ENCODE measurements at regions not wholly inside any gene's neighbourhood (a gene's known extent, or its start where the extent isn't known, plus 50 kb on each side); places are given as distances from the start of the nearest gene placed in this dataset.

DNA sequence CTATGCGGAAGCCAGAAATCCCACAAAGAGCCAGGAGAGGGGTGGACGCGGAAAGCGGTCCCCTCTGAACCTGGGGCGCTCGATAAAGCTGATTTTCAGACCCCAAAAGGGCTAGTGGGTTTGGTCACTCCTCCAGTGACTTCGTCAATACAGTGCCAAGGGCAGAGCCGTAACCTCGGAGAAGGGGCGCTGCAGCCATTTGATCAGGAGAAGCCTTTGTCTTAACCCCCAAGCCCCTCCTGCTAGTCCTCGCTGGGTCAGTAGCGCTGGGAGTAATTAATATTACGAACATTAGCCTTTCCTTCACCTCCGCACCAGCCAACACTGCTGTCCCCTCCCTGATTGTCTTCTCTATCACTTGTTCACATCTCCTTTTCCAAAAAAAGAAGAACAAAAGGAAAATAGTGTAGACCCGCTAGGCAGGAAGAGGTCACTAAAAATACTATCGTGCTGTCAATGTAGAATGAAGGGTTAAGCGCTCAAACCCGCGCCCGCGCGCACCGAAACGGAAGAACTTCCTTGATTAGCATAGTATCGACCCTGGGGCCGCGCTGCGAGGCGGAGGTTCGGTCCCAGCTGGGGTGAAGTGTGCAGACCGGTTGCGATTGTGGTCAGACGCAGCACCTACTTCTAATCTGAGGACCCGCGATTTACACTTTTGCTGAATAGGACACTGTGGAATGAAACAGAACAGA, 63.2 kb upstream of the MAPRE2 start:
- ChIA-PET CTCF (interaction anchor here (1.4 kb wide), 1 partner anchor 121 kb away, joined by 3 read pairs; no protein-coding TSS in a partner anchor), POLR2A (no interaction called here)

DNA sequence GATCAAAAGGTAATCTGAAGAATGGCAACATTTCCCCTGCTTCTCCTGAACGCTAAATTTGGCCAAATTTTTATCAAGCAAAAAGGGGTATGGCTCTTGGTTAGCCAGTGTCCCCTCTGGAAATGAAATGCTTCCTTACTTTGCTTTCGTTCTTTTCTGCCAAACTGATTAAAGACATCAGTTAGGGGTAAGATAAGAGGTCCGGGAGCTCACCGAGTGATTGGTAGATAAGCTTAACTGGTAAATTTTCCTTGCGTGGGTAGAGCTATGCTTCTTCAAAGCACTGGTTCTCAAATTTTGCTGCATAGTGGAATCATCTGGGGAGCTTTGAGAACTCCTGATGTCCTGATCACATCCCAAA, 62.7 kb upstream of the MAPRE2 start:
- ChIA-PET POLR2A (interaction anchor here (1.0 kb wide), 1 partner anchor 63 kb away, joined by 3 read pairs; the partner anchor contains the start of gene MAPRE2), CTCF (no interaction called here)

DNA sequence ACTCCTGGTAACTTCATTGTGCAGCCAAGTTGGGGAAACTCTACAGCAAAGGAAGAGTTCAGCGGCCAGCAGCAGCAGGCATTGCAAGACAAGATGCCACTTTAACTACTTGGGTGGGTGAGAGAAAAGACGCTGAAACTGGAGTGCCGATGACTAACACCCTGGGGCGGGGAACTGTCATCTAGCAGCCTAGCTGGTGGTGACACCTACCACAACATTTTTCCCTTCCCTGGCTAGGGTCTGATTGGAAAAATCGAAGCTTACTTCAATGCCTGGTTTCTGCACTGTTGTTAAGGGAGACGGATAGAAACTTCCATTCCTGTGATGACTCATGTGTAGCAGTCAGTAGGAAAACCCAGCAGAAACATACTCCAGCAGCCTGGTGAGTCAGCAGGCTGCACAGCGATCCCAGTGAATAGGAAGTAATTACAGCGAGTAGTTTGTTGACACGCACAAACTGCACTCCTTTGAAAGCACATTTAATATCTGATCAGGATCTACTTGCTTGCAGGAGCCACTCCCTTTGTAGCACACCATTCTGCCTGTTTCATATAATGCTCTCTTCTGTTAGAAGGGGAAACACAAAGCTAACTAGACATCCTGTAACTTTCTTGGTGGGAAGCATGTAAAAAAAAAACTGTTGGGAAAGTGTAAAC, 62.1 kb upstream of the MAPRE2 start:
- CTCF ChIA-PET = no interaction called here
- POLR2A ChIA-PET = interaction anchor here (1.0 kb wide), 1 partner anchor 62 kb away, joined by 3 read pairs; the partner anchor contains the start of gene MAPRE2

GRCh38 chr18:34981487-34981886, 59.7 kb upstream of the MAPRE2 start:
- CTCF ChIA-PET = interaction anchor here (1.5 kb wide), 1 partner anchor 44 kb away, joined by 3 read pairs; no protein-coding TSS in a partner anchor
- POLR2A ChIA-PET = no interaction called here

DNA sequence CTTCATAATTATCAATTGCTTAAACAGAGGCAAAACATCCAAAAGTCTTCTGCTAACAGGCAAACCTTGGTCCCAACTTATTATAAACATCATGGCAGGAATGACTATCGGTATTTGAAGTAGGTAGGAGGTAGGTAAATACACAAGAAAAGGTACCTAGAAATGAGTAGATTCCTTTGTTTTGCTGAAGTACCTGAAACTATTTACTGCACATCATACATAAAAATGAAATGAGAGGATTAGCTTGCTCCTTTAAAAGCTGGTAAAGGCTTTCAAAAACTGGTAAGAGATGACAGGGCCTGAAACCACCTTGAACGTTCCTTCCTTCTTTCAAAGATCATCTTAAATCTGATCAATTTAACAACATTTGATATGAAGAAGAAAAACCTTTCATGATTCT, 55.2 kb upstream of the MAPRE2 start:
- POLR2A ChIA-PET = no interaction called here
- CTCF ChIA-PET = no interaction called here

GRCh38 chr18:34990597-34990996, 50.6 kb upstream of the MAPRE2 start:
- ChIA-PET POLR2A (no interaction called here), CTCF (no interaction called here)

- ChIA-PET POLR2A (no interaction called here), CTCF (no interaction called here)
These were observed 50.1 kb upstream of the MAPRE2 start for GRCh38 chr18:34991152-34991551.

Data from activated CD8-positive, alpha-beta memory T cell treated with anti-CD3 and anti-CD28 coated beads for 36 hours (primary cell).